Endodermal cell (in vitro differentiated cells): ENCODE measurements at regions not wholly inside any gene's neighbourhood (a gene's known extent, or its start where the extent isn't known, plus 50 kb on each side); places are given as distances from the start of the nearest gene placed in this dataset.

Source experiments
- DNase-seq: peaks from one replicate; pipeline ENCODE4 v3.0.0-alpha.2; 2017
- H3K27ac ChIP-seq: 2 replicates; pipeline ENCODE4 v1.5.1; 2013; ENCODE audit warnings: mild to moderate bottlenecking, low read depth, low read length, moderate library complexity
- H3K27me3 ChIP-seq: 2 replicates; pipeline ENCODE4 v1.6.1; 2013; ENCODE audit warnings: mild to moderate bottlenecking, low read length, moderate library complexity; ENCODE audit not compliant: insufficient read depth, control insufficient read depth, poor library complexity, severe bottlenecking
- H3K36me3 ChIP-seq: 2 replicates; pipeline ENCODE4 v1.7.0; 2013; ENCODE audit warnings: mild to moderate bottlenecking, low read length, moderate library complexity; ENCODE audit not compliant: control insufficient read depth, insufficient read depth
- H3K4me1 ChIP-seq: one replicate; pipeline ENCODE4 v1.7.0; 2013; ENCODE audit warnings: low read length; ENCODE audit not compliant: control insufficient read depth, insufficient read depth
- H3K4me3 ChIP-seq: 2 replicates; pipeline ENCODE4 v1.5.1; 2013; ENCODE audit warnings: mild to moderate bottlenecking, low read length, moderate library complexity
- H3K9ac ChIP-seq: 2 replicates; pipeline ENCODE4 v1.6.1; 2013; ENCODE audit warnings: mild to moderate bottlenecking, low read length, moderate library complexity; ENCODE audit not compliant: poor library complexity, severe bottlenecking; ENCODE audit errors: extremely low read depth
- H3K9me3 ChIP-seq: 2 replicates; pipeline ENCODE4 v1.6.1; 2013; ENCODE audit warnings: mild to moderate bottlenecking, low read length, moderate library complexity; ENCODE audit not compliant: control insufficient read depth
- H3K27ac Mint-ChIP-seq: 2 replicates; pipeline ENCODE4 v1.8.0; 2020; ENCODE audit warnings: mixed read lengths
- H3K27me3 Mint-ChIP-seq: 2 replicates; pipeline ENCODE4 v1.8.0; 2021; ENCODE audit warnings: mild to moderate bottlenecking, mixed read lengths; ENCODE audit not compliant: insufficient read depth
- H3K36me3 Mint-ChIP-seq: 2 replicates; pipeline ENCODE4 v1.8.0; 2020; ENCODE audit warnings: low read depth, mixed read lengths
- H3K4me1 Mint-ChIP-seq: 2 replicates; pipeline ENCODE4 v1.8.0; 2020; ENCODE audit warnings: mixed read lengths
- H3K4me3 Mint-ChIP-seq: 2 replicates; pipeline ENCODE4 v1.8.0; 2020; ENCODE audit warnings: mild to moderate bottlenecking, moderate library complexity, mixed read lengths
- H3K9me3 Mint-ChIP-seq: 2 replicates; pipeline ENCODE4 v1.8.0; 2020; ENCODE audit warnings: mild to moderate bottlenecking, mixed read lengths
- WGBS, 2 experiments: methylation state at CpG; one replicate each; pipeline versions ENCODE4 v1.1.5 to v1.1.7; 2013; ENCODE audit warnings: missing lambda C conversion rate in 2 of 2, mixed read lengths in 1 of 2; ENCODE audit not compliant: insufficient coverage in 1 of 2, insufficient read length in 1 of 2; 5-methylcytosine and 5-hydroxymethylcytosine counted together
- TF ChIP-seq, protein P1 (sequence below): fragments of 200-600 bp; sonication (generic); conservative IDR thresholded peaks from 2 replicates; pipeline ENCODE4 v1.5.0; 2021; ENCODE audit warnings: antibody characterized with exemption, mild to moderate bottlenecking

DNA sequence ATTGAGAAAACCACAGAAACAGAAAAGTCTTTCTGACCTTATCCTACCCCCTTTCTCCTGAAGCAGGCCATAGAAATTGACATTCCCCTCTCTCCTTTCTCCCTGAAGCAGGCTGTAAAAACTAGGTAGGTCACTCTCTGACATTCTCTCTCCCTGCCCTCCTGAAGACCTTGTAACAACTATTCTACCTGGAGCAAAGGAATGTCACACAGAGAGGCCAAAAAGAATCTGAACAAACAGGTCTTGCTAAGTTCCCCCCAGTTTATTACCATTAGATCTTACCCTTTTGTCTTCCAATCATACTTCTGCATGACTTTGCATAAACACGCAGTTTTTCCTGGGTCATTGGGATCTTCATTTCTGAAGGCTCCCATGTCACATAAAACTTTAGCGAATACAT, 198.3 kb upstream of the GYPA start:
- no peaks in the 10 kb centered on the region for H3K9me3 ChIP-seq
- Mint-ChIP-seq H3K36me3 (no peaks in the 10 kb centered on the region), H3K4me3 (no peak overlapping the region), H3K27ac (peak overlapping the region; percentile 53), H3K4me1 (peaks cover 9% of the 10 kb centered on the region), H3K27me3 (no peaks in the 10 kb centered on the region), H3K9me3 (peaks cover 10% of the 10 kb centered on the region)
- no peak overlapping the region for H3K4me3 ChIP-seq
- no peaks in the 10 kb centered on the region for H3K27me3 ChIP-seq
- WGBS, 2 experiments: 95% methylated on average over 2 of the region's 2 CpGs; no CpG with 5 or more reads in 1 of the 2 experiments
- no peaks in the 10 kb centered on the region for H3K4me1 ChIP-seq
- no peaks in the 10 kb centered on the region for H3K36me3 ChIP-seq
- no peak overlapping the region for H3K9ac ChIP-seq
- H3K27ac ChIP-seq: no peak overlapping the region
- peak; percentile 35 for DNase-seq
- TF ChIP-seq, protein P1, sequence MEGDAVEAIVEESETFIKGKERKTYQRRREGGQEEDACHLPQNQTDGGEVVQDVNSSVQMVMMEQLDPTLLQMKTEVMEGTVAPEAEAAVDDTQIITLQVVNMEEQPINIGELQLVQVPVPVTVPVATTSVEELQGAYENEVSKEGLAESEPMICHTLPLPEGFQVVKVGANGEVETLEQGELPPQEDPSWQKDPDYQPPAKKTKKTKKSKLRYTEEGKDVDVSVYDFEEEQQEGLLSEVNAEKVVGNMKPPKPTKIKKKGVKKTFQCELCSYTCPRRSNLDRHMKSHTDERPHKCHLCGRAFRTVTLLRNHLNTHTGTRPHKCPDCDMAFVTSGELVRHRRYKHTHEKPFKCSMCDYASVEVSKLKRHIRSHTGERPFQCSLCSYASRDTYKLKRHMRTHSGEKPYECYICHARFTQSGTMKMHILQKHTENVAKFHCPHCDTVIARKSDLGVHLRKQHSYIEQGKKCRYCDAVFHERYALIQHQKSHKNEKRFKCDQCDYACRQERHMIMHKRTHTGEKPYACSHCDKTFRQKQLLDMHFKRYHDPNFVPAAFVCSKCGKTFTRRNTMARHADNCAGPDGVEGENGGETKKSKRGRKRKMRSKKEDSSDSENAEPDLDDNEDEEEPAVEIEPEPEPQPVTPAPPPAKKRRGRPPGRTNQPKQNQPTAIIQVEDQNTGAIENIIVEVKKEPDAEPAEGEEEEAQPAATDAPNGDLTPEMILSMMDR: no peak

GRCh38 chr4:144340931-144341330, 200.4 kb upstream of the GYPA start:
- Mint-ChIP-seq H3K36me3 (no peaks in the 10 kb centered on the region), H3K27me3 (no peaks in the 10 kb centered on the region), H3K4me3 (no peak overlapping the region), H3K9me3 (peaks cover 10% of the 10 kb centered on the region), H3K27ac (no peak overlapping the region), H3K4me1 (peaks cover 10% of the 10 kb centered on the region)
- Histone ChIP-seq H3K27ac (no peak overlapping the region), H3K36me3 (no peaks in the 10 kb centered on the region), H3K9ac (no peak overlapping the region), H3K4me3 (no peak overlapping the region), H3K9me3 (no peaks in the 10 kb centered on the region), H3K4me1 (no peaks in the 10 kb centered on the region), H3K27me3 (no peaks in the 10 kb centered on the region)
- 91 to 100% methylated on average over 2 of the region's 2 CpGs for WGBS, 2 experiments
- DNase-seq: no peak
- TF ChIP-seq, protein P1: no peak

DNA sequence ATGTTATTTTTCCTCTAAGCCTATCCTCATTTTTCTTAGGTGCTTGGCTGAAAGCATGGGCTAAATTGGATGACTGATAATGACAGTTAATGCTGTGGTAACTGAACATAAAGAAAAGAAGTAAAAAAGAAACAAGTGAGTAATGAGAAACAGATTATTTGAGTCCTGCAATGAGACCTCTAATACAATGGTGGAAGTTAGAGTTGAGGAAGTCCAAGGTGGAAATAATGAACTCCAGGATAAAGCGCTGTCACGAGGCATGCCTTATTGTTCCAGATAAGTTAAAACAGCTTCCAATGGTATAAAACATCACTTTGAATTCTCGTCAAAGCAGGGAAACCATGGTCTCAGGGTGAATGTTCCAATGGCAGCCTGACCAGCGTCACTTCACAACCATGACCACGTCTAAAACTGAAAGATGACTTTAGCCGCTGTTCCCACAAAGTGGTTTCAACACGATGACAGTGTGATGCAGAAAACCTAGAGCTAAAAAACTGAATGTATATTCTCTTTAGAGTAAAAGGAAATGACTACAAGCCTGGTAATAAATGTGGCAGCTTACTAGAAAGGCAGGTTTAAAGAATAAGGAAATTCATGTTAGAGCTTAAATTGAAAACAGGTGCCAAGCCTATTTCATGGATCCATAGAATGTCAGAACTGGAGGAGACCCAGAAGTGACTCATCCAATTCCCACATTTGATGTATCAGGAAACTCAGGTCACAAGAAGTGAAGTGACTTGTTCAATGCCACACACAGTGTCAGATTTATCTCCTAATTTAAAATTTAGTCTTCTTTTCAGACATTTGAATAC, 202.6 kb upstream of the GYPA start:
- H3K27ac Mint-ChIP-seq: no peak overlapping the region
- Histone ChIP-seq H3K27me3 (no peaks in the 10 kb centered on the region), H3K27ac (no peak overlapping the region), H3K4me1 (peaks cover 5% of the 10 kb centered on the region), H3K9me3 (no peaks in the 10 kb centered on the region), H3K36me3 (no peaks in the 10 kb centered on the region), H3K4me3 (no peak overlapping the region), H3K9ac (no peak overlapping the region)
- 95 to 97% methylated on average over 7 of the region's 7 CpGs for WGBS, 2 experiments
- TF ChIP-seq, protein P1: no peak
- H3K4me3 Mint-ChIP-seq: no peak overlapping the region
- H3K36me3 Mint-ChIP-seq: no peaks in the 10 kb centered on the region
- peaks cover 25% of the 10 kb centered on the region for H3K4me1 Mint-ChIP-seq
- H3K9me3 Mint-ChIP-seq: peaks cover 10% of the 10 kb centered on the region
- no peak for DNase-seq
- no peaks in the 10 kb centered on the region for H3K27me3 Mint-ChIP-seq
